GM12864 (cell line): ENCODE measurements at regions not wholly inside any gene's neighbourhood (a gene's known extent, or its start where the extent isn't known, plus 50 kb on each side); places are given as distances from the start of the nearest gene placed in this dataset.
"Not testable (repeated sequence)": the region's sequence is repeated elsewhere in the genome, so short reads cannot be mapped to it uniquely, and the experiment has no call there.

Source experiments
- DNase-seq: peaks from one replicate; pipeline ENCODE4 v3.0.0-alpha.2; 2011; ENCODE audit warnings: low read depth
- H3K4me3 ChIP-seq: 2 replicates; pipeline ENCODE4 v1.5.1; 2011; ENCODE audit warnings: mild to moderate bottlenecking, low read depth, low read length, control low read depth
- TF ChIP-seq, protein P1 (sequence below): IDR thresholded peaks from 2 replicates; pipeline ENCODE4 v1.5.1; 2011; ENCODE audit warnings: low read depth, mild to moderate bottlenecking, moderate library complexity, low read length, control low read depth, inconsistent platforms; ENCODE audit errors: missing control alignments

DNA sequence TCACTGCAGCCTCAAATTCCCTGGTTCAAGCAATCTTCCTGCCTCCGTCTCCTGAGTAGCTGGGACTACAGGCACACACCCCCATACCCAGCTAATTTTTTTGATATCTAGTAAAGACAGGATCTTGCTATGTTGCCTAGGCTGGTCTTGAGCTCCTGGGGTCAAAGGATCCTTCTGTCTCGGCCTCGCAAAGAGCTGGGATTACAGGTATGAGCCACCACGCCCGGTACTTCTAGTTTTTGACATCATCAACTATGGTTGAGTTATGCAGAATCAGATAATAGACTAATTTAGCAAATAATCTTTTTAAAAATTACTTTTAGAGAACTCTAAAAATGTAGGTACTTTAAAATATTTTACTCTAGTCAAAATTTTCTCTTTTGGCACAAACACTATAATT is 166.2 kb downstream of the SOX4 start:
- TF ChIP-seq, protein P1, sequence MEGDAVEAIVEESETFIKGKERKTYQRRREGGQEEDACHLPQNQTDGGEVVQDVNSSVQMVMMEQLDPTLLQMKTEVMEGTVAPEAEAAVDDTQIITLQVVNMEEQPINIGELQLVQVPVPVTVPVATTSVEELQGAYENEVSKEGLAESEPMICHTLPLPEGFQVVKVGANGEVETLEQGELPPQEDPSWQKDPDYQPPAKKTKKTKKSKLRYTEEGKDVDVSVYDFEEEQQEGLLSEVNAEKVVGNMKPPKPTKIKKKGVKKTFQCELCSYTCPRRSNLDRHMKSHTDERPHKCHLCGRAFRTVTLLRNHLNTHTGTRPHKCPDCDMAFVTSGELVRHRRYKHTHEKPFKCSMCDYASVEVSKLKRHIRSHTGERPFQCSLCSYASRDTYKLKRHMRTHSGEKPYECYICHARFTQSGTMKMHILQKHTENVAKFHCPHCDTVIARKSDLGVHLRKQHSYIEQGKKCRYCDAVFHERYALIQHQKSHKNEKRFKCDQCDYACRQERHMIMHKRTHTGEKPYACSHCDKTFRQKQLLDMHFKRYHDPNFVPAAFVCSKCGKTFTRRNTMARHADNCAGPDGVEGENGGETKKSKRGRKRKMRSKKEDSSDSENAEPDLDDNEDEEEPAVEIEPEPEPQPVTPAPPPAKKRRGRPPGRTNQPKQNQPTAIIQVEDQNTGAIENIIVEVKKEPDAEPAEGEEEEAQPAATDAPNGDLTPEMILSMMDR, result no peak
- no peak overlapping the region for H3K4me3 ChIP-seq
- no peak for DNase-seq

DNA sequence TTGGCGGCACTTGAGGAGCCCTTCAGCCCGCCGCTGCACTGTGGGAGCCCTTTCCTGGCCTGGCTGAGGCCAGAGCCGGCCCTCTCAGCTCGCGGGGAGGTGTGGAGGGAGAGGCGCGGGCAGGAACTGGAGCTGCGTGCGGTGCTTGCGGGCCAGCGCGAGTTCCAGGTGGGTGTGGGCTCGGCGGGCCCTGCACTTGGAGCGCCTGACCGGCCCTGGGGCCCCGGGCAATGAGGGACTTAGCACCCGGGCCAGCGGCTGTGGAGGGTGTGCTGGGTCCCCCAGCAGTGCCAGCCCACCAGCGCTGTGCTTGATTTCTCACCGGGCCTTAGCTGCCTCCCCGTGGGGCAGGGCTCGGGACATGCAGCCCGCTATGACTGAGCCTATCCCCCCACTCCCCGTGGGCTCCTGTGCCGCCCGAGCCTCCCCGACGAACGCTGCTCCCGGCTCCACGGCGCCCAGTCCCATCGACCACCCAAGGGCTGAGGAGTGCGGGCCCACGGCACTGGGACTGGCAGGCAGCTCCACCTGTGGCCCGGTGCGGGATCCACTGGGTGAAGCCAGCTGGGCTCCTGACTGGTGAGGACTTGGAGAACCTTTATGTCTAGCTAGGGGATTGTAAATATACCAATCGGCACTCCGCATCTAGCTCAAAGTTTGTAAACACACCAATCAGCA is 167.6 kb downstream of the SOX4 start:
- H3K4me3 ChIP-seq, DNase-seq: not testable (repeated sequence)

DNA sequence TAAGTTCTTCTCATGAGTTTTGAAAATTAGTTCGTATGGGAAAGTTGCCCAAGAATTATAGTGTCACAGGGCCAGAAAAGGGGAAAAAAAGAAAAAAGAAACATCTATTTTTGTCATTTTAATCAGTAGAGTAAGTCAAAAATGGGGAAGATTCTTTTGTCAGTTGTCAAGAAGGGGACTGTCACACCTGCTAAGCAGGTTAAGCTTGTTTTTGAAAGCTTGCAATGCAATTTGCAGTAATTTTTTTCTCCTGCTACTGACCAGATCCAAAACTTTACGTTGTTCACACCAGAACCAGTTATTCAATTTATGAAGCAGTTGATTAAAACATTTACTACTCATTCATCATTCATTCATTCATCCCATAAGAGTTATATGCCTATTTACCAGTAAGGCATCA is 171.4 kb downstream of the SOX4 start:
- TF ChIP-seq, protein P1, result no peak
- no peak for DNase-seq
- H3K4me3 ChIP-seq, result no peak overlapping the region

DNA sequence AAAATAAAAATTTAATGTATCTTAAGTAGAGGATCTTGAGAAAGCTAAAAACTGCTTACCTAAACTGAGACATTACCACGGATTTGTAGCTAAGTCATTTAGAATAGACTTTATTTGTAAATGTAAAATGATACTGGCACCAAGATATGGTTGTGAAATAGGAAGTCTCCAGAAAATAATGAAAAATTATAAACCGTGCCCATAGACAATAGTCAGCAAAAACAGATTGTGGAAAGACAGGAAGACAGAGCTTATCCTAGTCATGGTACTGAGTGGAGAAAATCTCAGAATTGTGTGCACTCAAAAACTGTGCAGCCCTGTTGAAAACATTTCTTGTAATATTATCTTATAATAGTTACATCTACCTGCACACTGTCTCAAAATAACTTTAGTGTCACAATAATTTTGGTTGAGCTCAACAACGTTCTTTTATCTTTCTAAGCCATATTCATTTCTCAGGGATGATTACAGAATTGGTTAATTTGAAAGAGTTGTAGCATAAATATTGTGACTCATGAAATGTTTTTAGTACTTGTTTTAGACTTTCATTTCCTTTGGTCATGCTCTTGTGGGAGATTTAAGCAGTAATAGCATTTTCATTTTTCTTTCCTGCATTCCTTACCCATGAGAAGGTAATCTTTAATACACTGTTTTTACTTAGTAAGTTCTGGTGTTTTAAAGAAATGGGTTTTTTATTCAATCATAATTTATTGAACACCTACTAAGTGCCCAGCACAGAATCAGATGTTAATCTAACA is 174.5 kb downstream of the SOX4 start:
- TF ChIP-seq, protein P1, result no peak
- no peak overlapping the region for H3K4me3 ChIP-seq
- DNase-seq, result no peak

DNA sequence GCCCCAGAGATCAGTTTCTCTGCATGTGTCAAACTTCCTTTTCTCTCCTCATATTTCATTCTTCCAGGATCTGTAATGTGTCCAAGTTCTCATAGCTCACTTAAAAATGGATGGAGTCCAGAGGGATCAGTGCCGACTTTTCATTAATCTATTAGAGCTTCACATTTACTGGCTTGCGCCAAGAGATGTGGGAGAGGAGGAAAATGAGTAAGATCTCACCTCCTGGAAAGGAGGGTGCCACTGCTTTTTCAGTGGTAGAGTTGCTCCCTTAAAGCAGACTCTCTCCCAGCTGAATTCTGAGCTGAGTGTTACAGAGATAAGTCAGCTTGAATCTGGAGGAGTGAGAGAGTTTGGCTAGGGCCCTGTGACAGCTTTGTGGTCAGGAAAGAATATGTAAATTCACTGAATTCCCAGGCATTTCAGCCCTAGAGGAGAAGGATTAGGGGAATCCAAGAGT is 175.9 kb downstream of the SOX4 start:
- TF ChIP-seq, protein P1, result no peak
- H3K4me3 ChIP-seq, result no peak overlapping the region
- no peak for DNase-seq

DNA sequence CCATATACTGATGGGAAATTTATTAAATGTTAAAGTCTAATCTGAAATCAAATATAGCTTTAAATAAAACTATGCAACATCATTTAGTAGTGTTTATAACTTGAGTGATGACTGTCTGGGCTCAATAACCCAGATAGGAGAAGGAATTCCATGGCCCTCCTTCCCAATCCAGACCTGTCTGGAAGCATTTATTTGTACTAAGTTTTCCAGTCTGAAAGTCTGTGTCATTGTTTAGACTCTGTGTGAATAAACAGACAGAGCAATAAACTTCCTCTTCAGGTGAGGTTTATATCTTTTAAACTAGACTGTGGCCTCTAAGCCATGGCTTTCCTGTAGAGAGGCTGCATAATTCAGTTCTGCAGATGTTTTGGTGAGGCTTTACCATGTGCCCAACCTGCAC is 176.4 kb downstream of the SOX4 start:
- DNase-seq, result no peak
- H3K4me3 ChIP-seq, result no peak overlapping the region
- TF ChIP-seq, protein P1, result no peak

DNA sequence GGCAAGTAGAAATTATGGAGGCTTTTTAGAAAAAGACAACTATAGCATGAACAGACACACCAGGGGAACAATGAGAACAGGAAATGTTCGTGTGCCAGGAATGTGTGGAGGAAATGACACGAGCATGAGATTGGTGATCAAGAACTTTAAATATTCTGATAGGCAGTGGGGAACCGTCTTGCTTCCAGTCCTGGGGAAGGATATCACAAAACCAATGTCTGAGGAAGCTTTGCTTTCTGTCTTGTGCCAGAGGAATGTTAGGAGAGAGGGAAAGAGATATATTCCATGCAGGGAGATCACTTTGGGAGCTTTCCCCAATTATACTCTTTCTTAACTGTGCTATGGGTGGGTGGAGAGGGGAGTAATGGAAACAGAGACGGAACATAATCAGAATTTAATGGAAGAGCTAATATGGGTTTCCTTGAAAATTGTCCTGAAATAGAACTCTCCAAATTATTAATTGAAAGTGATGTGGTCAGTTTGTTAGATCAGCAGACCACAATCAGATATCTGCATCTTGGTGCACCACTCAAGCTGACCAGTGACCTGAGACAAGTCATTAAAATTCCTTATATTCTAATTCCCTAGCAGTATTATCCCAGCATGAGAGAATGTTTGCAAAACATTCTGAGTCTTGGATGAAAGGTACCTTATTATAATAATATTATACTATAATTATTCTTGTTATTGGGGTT is 178.2 kb downstream of the SOX4 start:
- no peak for DNase-seq
- no peak overlapping the region for H3K4me3 ChIP-seq
- TF ChIP-seq, protein P1, result no peak
